Heart right ventricle (tissue), 16 donors: ENCODE measurements at regions not wholly inside any gene's neighbourhood (a gene's known extent, or its start where the extent isn't known, plus 50 kb on each side); places are given as distances from the start of the nearest gene placed in this dataset.
"Not testable (repeated sequence)": the region's sequence is repeated elsewhere in the genome, so short reads cannot be mapped to it uniquely, and the experiment has no call there.

Experiments
- ATAC-seq, 8 donors: fragments of 200-7000 bp; cut with Tn5 transposase; one replicate each; pipeline ENCODE4 v1.9.1; 2020; ENCODE audit warnings: mild to moderate bottlenecking in 8 of 8, moderate library complexity in 8 of 8, moderate number of reproducible peaks in 1 of 8
- DNase-seq, 2 donors: peaks; one replicate each; pipeline ENCODE4 v3.0.0-alpha.2; 2020
- H3K27ac ChIP-seq, 10 donors: fragments of 200-600 bp; sonication (generic) in 2 of 10; one replicate each; pipeline versions ENCODE4 v1.5.0 to v1.8.0; 2020 to 2022; ENCODE audit warnings: mild to moderate bottlenecking in 3 of 10
- H3K27me3 ChIP-seq, 7 donors: fragments of 200-600 bp; one replicate each; pipeline ENCODE4 v1.8.0; 2021 to 2022; ENCODE audit warnings: mild to moderate bottlenecking in 2 of 7
- H3K36me3 ChIP-seq, 9 donors: fragments of 200-600 bp; sonication (generic) in 1 of 9; one replicate each; pipeline versions ENCODE4 v1.5.0 to v1.8.0; 2020 to 2022; ENCODE audit warnings: mild to moderate bottlenecking in 2 of 9
- H3K4me1 ChIP-seq, 9 donors: fragments of 200-600 bp; sonication (generic) in 1 of 9; one replicate each; pipeline versions ENCODE4 v1.5.0 to v1.8.0; 2020 to 2022; ENCODE audit warnings: mild to moderate bottlenecking in 4 of 9
- H3K4me3 ChIP-seq, 10 donors: fragments of 200-600 bp; sonication (generic) in 2 of 10; one replicate each; pipeline versions ENCODE4 v1.5.0 to v1.8.0; 2020 to 2022; ENCODE audit warnings: mild to moderate bottlenecking in 7 of 10, moderate library complexity in 2 of 10
- H3K9me3 ChIP-seq, 11 donors: fragments of 200-600 bp in 10 of 11; sonication (generic) in 2 of 11; one replicate each; pipeline versions ENCODE4 v1.5.0 to v1.8.0; 2013 to 2022; ENCODE audit warnings: mild to moderate bottlenecking in 2 of 11, control low read depth in 1 of 11, moderate library complexity in 1 of 11
- CTCF ChIP-seq, 9 donors: fragments of 200-600 bp; sonication (generic) in 2 of 9; IDR thresholded peaks; one replicate each; pipeline versions ENCODE4 v1.5.0 to v1.8.0; 2021 to 2022; ENCODE audit warnings: antibody characterized with exemption in 9 of 9, mild to moderate bottlenecking in 5 of 9, moderate library complexity in 1 of 9
- WGBS, 2 donors: extraction: QIAGEN DNeasy Blood & Tissue Kit; methylation state at CpG; one replicate each; pipeline ENCODE4 v1.1.7; 2013; ENCODE audit warnings: inconsistent platforms in 1 of 2; 5-methylcytosine and 5-hydroxymethylcytosine counted together
- intact Hi-C, 10 donors: fragments of 100-400 bp; cut with DNase I; formaldehyde crosslinking; loops; one replicate each; pipeline versions ENCODE4 v1.11.1 to v1.14.2; 2022
- donor health status: Arrhythmogenic right ventricular cardiomyopathy.
- donor health status: ischemic (EF 13 %, LVEDD 7.1; RV severe dilation, severe dysfunction).
- donor health status: healthy with polysubstance abuse.
- donor health status: DM: no; HTN: yes; CAD: no.
- donor health status: DM: no; HTN: no; CAD: no.
- donor health status: ischemic (EF 25% LVEDD 6.9; RV normal size, moderate dysfunction).
- donor health status: ischemic (EF 25% LVEDD 5.7; RV mildly dilated, moderate dysfunction).
- donor health status: healthy.
- donor health status: DM: yes; HTN: yes; CAD: no.
- donor health status: Ischemic cardiomyopathy.
- donor health status: ischemic (EF 35%, LVEDD 5.7; RV mildly dilated, moderate dysfunction).
- donor health status: nonischemic (EF 11% LVEDD 7.7; RV severe dilation, severe dysfunction).
- donor health status: DM: yes; HTN: yes; CAD: no.
- donor health status: PGD.
- donor health status: ischemic (EF 29% LVEDD 5.4; RV normal size, mild dysfunction).
- donor health status: nonischemic (EF 23%, LVEDD 6.1; RV moderate dilation, normal function).

DNA sequence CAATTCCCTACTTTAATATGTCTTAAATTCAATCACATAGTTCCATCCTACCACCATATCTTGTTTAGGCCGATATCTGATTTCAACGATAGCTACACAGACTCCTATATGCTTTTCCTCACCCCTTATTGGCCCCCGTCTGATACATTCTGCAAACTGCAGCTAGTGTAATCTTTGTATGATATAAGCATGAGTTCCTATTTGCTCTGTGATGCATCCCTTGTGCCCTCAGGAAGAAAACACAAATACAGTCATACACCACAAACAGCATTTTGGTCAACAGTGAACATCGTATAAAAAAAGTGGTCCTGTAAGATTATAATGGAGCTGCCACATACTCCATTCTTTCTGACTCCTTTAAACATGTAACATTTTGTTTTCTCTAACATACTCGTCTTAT, 837.8 kb upstream of the CDH6 start:
- no peak for TF ChIP-seq CTCF (IDR thresholded peaks at IDR 0.05)
- WGBS, 2 donors: 79 to 80% methylated on average over 5 of the region's 5 CpGs
- H3K36me3 ChIP-seq: no peaks in the 10 kb centered on the region
- ATAC-seq (no peak), DNase-seq (no peak)
- intact Hi-C loops: no loop called here
- no peaks in the 10 kb centered on the region for H3K27me3 ChIP-seq
- H3K9me3 ChIP-seq: peaks cover 0 to 20% (median 0%) of the 10 kb centered on the region in 11 donors
- H3K4me1 ChIP-seq: no peaks in the 10 kb centered on the region
- H3K27ac ChIP-seq: no peak overlapping the region
- no peak overlapping the region for H3K4me3 ChIP-seq

DNA sequence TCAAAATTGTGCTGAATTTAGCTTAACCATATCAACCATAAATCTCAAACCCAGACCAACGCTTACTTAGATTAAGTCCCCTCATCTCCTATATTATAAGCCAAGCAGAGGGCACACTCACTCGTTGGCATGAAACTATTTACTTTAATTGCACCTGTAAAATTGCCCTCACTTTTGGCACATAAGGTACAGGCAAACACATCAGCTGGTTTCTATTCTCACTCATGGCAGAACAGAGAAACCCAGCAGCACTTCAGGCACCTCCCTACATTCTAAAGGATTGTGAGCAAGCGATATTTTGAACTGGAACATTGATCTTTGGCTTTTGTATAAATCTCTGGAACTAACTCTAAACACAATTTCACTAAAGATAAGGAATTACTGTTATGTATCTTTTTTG, 845.6 kb upstream of the CDH6 start:
- DNase-seq: no peak
- ATAC-seq: no peak
- WGBS, 2 donors: 73 to 77% methylated on average over 3 of the region's 3 CpGs
- H3K4me3 ChIP-seq: no peak overlapping the region
- intact Hi-C loops: no loop called here
- no peaks in the 10 kb centered on the region for H3K36me3 ChIP-seq
- no peaks in the 10 kb centered on the region for H3K4me1 ChIP-seq
- TF ChIP-seq CTCF (IDR thresholded peaks at IDR 0.05): no peak
- peaks cover 0 to 19% (median 0%) of the 10 kb centered on the region in 11 donors for H3K9me3 ChIP-seq
- H3K27ac ChIP-seq: no peak overlapping the region
- H3K27me3 ChIP-seq: no peaks in the 10 kb centered on the region

DNA sequence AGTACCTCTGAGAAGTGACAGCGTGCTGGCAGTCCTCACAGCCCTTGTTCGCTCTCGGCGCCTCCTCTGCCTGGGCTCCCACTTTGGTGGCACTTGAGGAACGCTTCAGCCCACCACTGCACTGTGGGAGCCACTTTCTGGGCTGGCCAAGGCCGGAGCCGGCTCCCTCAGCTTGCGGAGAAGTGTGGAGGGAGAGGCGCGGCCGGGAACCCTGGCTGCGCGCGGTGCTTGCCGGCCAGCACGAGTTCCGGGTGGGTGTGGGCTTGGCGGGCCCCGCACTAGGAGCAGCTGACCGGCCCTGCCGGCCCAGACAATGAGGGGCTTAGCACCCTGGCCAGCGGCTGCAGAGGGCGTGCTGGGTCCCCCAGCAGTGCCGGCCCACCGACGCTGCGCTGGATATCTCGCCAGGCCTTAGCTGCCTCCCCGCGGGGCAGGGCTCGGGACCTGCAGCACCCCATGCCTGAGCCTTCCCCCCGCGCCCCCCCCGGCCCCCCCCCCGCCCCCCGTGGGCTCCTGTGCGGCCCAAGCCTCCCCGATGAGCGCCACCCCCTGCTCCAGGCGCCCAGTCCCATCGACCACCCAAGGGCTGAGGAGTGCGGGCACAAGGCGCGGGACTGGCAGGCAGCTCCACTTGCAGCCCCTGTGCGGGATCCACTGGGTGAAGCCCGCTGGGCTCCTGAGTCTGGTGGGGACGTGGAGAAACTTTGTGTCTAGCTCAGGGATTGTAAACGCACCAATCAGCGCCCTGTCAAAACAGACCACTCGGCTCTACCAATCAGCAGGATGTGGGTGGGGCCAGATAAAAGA, 847.7 kb upstream of the CDH6 start:
- H3K27me3 ChIP-seq, DNase-seq, intact Hi-C loops, H3K27ac ChIP-seq, H3K4me1 ChIP-seq, H3K36me3 ChIP-seq, H3K4me3 ChIP-seq, ATAC-seq: not testable (repeated sequence)
- peaks cover 0 to 19% (median 0%) of the 10 kb centered on the region in 11 donors for H3K9me3 ChIP-seq
- 61 to 73% methylated on average over 42 to 50 of the region's 50 CpGs for WGBS, 2 donors

DNA sequence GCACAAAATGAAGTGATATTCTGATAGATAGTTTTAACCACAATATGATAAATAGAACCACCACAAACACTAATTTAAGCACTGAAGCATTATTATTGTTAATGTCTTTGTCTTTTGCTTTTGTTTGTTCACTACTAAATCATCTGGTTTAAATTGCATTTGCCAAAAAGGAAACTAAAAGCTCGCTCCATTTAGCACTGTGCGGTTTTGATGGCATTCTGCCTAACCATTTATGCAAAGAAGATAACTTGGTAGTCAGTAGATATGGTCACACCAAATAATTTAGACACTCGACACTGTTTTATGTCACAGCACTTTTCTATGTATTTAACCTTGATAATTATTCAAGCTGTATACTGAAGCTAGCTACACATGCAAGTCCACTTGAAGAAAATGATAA, 849.8 kb upstream of the CDH6 start:
- ATAC-seq (no peak), DNase-seq (no peak)
- H3K4me1 ChIP-seq: no peaks in the 10 kb centered on the region
- H3K4me3 ChIP-seq: no peak overlapping the region
- TF ChIP-seq CTCF (IDR thresholded peaks at IDR 0.05): no peak
- intact Hi-C loops: no loop called here
- no peaks in the 10 kb centered on the region for H3K36me3 ChIP-seq
- H3K27ac ChIP-seq: no peak overlapping the region
- no peaks in the 10 kb centered on the region for H3K27me3 ChIP-seq
- peaks cover 0 to 19% (median 0%) of the 10 kb centered on the region in 11 donors for H3K9me3 ChIP-seq
- WGBS, 2 donors: 63 to 71% methylated on average over 3 of the region's 3 CpGs

- ATAC-seq (no peak), DNase-seq (no peak)
- intact Hi-C loops: no loop called here
- H3K9me3 ChIP-seq: peaks cover 0 to 19% (median 0%) of the 10 kb centered on the region in 11 donors
- no peak overlapping the region for H3K4me3 ChIP-seq
- H3K36me3 ChIP-seq: no peaks in the 10 kb centered on the region
- no peak overlapping the region for H3K27ac ChIP-seq
- no peaks in the 10 kb centered on the region for H3K4me1 ChIP-seq
- 57 to 77% methylated on average over 3 of the region's 3 CpGs for whole genome bisulfite sequencing, 2 donors
- TF ChIP-seq CTCF (IDR thresholded peaks at IDR 0.05): no peak
- no peaks in the 10 kb centered on the region for H3K27me3 ChIP-seq
These were observed 852.0 kb upstream of the CDH6 start for GRCh38 chr5:30341466-30341865.
